ENCODE measurements at regions not wholly inside any gene's neighbourhood (a gene's known extent, or its start where the extent isn't known, plus 50 kb on each side); places are given as distances from the start of the nearest gene placed in this dataset.

- TF ChIP-seq CTCF (IDR thresholded peaks at IDR 0.05): no peak
- TF ChIP-seq ZFX (IDR thresholded peaks at IDR 0.05; ENCODE audit: borderline replicate concordance): no peak
Measured at GRCh38 chr6:103554911-103555310, 1304.8 kb downstream of the HACE1 start.

Measured in 22Rv1 (cell line).